ENCODE measurements at regions not wholly inside any gene's neighbourhood (a gene's known extent, or its start where the extent isn't known, plus 50 kb on each side); places are given as distances from the start of the nearest gene placed in this dataset.

DNA sequence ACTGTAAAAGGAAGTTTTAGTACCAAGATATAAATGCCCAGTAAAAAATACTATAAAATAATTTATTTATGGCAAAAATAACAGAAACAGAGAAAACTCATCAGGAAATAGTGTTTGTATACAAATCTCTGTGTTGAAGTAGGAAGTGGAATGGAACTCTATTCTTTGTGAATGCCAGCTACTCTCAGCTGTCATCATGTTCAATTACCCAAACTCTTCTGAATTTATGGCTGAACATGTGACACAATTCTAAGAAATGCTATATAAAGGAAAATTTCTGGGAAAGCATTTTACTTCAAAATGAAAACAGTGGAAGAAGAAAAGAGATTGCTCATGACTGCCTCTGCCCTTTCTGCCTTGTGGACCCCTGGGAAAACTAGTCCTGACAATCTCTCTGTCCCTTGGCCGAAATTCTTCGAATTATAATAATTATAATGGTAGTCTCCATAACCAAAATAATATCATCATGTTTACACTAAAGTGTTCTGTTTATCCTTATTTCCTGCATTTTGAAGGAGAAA lies 522.3 kb upstream of the ST8SIA4 start:
- H3K36me3 ChIP-seq (ENCODE audit: control insufficient read depth, low read depth, low read length) = no peaks in the 10 kb centered on the region
- no peak overlapping the region for H3K4me3 ChIP-seq (ENCODE audit: low read length)
- H3K27ac ChIP-seq (ENCODE audit: low read length) = no peak overlapping the region
- H3K9ac ChIP-seq (ENCODE audit: low read length) = no peak overlapping the region
- no peaks in the 10 kb centered on the region for H3K4me1 ChIP-seq (ENCODE audit: control insufficient read depth, low read depth, low read length)
- peaks cover under 1% of the 10 kb centered on the region for H3K9me3 ChIP-seq (ENCODE audit: control insufficient read depth, low read depth, low read length)
- H3K27me3 ChIP-seq (ENCODE audit: control insufficient read depth, insufficient read depth, low read length) = no peaks in the 10 kb centered on the region

DNA sequence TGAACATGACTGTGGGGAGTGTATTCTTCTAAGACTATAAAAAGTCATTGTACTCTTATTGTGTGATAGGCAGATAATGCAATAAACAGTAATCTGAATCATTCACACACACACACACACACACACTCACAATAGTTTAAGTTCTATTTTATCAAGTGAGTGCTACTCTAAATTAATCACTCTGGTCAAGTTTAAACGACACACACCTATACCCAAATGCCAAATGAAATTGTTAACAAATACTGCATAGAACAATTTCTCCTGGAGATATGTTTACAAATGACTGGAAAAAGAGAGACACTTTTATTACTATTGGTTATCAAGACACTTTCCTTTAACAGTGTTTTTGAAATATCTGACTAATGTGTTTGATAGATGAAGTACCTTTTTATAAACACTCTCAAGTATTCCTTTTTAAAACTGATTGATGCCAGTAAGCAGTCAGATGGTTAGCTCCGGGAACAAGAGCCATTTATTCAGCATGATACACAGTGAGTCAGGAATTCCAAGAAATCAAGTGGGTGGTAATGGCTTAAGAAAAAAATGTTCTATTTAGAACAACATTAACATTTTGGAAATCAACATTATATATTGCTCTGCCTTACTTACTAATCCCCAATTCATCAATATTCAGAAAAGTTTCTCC lies 521.6 kb upstream of the ST8SIA4 start:
- no peaks in the 10 kb centered on the region for H3K4me1 ChIP-seq (ENCODE audit: control insufficient read depth, low read depth, low read length)
- H3K27me3 ChIP-seq (ENCODE audit: control insufficient read depth, insufficient read depth, low read length) = no peaks in the 10 kb centered on the region
- H3K36me3 ChIP-seq (ENCODE audit: control insufficient read depth, low read depth, low read length) = no peaks in the 10 kb centered on the region
- no peaks in the 10 kb centered on the region for H3K9me3 ChIP-seq (ENCODE audit: control insufficient read depth, low read depth, low read length)
- no peak overlapping the region for H3K9ac ChIP-seq (ENCODE audit: low read length)
- no peak overlapping the region for H3K27ac ChIP-seq (ENCODE audit: low read length)
- H3K4me3 ChIP-seq (ENCODE audit: low read length) = no peak overlapping the region

- Histone ChIP-seq H3K27me3 (ENCODE audit: control insufficient read depth, insufficient read depth, low read length) (no peaks in the 10 kb centered on the region), H3K27ac (ENCODE audit: low read length) (no peak overlapping the region), H3K36me3 (ENCODE audit: control insufficient read depth, low read depth, low read length) (no peaks in the 10 kb centered on the region), H3K4me3 (ENCODE audit: low read length) (no peak overlapping the region), H3K9me3 (ENCODE audit: control insufficient read depth, low read depth, low read length) (no peaks in the 10 kb centered on the region), H3K4me1 (ENCODE audit: control insufficient read depth, low read depth, low read length) (peaks cover 3% of the 10 kb centered on the region), H3K9ac (ENCODE audit: low read length) (no peak overlapping the region)
These were observed 515.6 kb upstream of the ST8SIA4 start for GRCh38 chr5:101418713-101419118.

- no peaks in the 10 kb centered on the region for H3K27me3 ChIP-seq (ENCODE audit: control insufficient read depth, insufficient read depth, low read length)
- H3K36me3 ChIP-seq (ENCODE audit: control insufficient read depth, low read depth, low read length) = no peaks in the 10 kb centered on the region
- H3K4me1 ChIP-seq (ENCODE audit: control insufficient read depth, low read depth, low read length) = no peaks in the 10 kb centered on the region
- H3K4me3 ChIP-seq (ENCODE audit: low read length) = no peak overlapping the region
- H3K9ac ChIP-seq (ENCODE audit: low read length) = no peak overlapping the region
- H3K27ac ChIP-seq (ENCODE audit: low read length) = no peak overlapping the region
- no peaks in the 10 kb centered on the region for H3K9me3 ChIP-seq (ENCODE audit: control insufficient read depth, low read depth, low read length)
These were observed 501.4 kb upstream of the ST8SIA4 start for GRCh38 chr5:101404531-101404930.

- Histone ChIP-seq H3K27ac (ENCODE audit: low read length) (no peak overlapping the region), H3K27me3 (ENCODE audit: control insufficient read depth, insufficient read depth, low read length) (no peaks in the 10 kb centered on the region), H3K9me3 (ENCODE audit: control insufficient read depth, low read depth, low read length) (no peaks in the 10 kb centered on the region), H3K4me3 (ENCODE audit: low read length) (no peak overlapping the region), H3K36me3 (ENCODE audit: control insufficient read depth, low read depth, low read length) (no peaks in the 10 kb centered on the region), H3K9ac (ENCODE audit: low read length) (no peak overlapping the region), H3K4me1 (ENCODE audit: control insufficient read depth, low read depth, low read length) (no peaks in the 10 kb centered on the region)
These were observed 490.8 kb upstream of the ST8SIA4 start for GRCh38 chr5:101393795-101394450.

DNA sequence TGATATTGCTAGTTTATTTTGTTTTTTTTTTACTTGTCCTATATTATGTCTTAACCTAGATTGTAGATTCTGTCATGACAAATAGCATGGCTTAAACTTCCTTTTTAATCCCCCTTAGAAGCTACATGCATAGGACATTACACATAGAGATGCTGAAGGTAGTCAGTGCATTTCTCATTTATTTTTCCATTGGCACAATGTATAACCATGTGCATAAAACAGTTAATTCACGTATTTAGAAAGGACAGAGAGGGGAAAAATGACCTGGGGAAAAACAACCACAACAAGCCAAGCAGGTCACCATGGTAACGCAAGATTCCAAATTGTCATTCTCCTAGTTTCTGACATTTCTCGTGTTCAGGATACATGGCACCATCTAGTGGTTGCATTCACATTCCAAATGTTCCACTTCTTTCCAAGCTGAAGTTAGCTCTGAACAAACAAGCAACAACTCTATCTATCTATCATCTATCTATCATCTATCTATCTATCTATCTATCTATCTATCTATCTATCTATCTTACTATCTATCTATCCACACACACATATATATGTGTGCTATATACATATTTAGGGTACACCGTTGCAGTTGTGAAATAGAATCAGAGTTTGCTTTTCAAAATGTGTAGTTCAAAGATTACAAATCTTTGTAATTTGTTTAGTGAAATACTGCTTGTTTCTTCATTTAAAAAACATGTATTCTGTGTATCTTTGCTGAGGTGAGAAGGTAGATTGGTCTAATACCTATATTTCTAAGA lies 487.2 kb upstream of the ST8SIA4 start:
- Histone ChIP-seq H3K4me1 (ENCODE audit: control insufficient read depth, low read depth, low read length) (no peaks in the 10 kb centered on the region), H3K4me3 (ENCODE audit: low read length) (no peak overlapping the region), H3K27ac (ENCODE audit: low read length) (peak overlapping the region; percentile 60), H3K27me3 (ENCODE audit: control insufficient read depth, insufficient read depth, low read length) (no peaks in the 10 kb centered on the region), H3K9ac (ENCODE audit: low read length) (peak overlapping the region; percentile 41), H3K9me3 (ENCODE audit: control insufficient read depth, low read depth, low read length) (no peaks in the 10 kb centered on the region), H3K36me3 (ENCODE audit: control insufficient read depth, low read depth, low read length) (no peaks in the 10 kb centered on the region)

- no peaks in the 10 kb centered on the region for H3K4me1 ChIP-seq (ENCODE audit: control insufficient read depth, low read depth, low read length)
- no peaks in the 10 kb centered on the region for H3K9me3 ChIP-seq (ENCODE audit: control insufficient read depth, low read depth, low read length)
- H3K27ac ChIP-seq (ENCODE audit: low read length) = no peak overlapping the region
- H3K9ac ChIP-seq (ENCODE audit: low read length) = no peak overlapping the region
- H3K4me3 ChIP-seq (ENCODE audit: low read length) = no peak overlapping the region
- H3K27me3 ChIP-seq (ENCODE audit: control insufficient read depth, insufficient read depth, low read length) = no peaks in the 10 kb centered on the region
- H3K36me3 ChIP-seq (ENCODE audit: control insufficient read depth, low read depth, low read length) = no peaks in the 10 kb centered on the region
These were observed 482.2 kb upstream of the ST8SIA4 start for GRCh38 chr5:101385276-101385675.

DNA sequence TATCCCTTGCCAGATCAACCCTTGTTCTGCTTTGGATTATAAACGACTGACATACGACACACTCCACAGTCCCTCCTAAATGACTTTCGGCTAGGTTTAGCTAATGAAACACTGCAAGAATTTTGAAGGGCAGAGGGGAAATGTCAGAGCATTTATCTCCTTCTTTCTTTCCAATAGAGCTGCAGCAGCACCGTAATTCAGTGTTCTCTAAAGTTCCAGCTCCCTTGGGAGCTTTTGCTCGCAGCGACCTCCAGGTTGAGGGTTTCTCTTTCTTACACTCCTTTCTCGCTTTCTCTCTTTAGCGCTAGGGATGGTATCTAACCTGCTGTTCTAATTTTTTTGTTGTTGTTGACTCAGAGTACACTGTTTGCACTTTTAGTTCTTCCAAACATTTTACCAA lies 467.1 kb upstream of the ST8SIA4 start:
- Histone ChIP-seq H3K4me1 (ENCODE audit: control insufficient read depth, low read depth, low read length) (no peaks in the 10 kb centered on the region), H3K4me3 (ENCODE audit: low read length) (no peak overlapping the region), H3K27ac (ENCODE audit: low read length) (no peak overlapping the region), H3K9ac (ENCODE audit: low read length) (no peak overlapping the region), H3K9me3 (ENCODE audit: control insufficient read depth, low read depth, low read length) (no peaks in the 10 kb centered on the region), H3K36me3 (ENCODE audit: control insufficient read depth, low read depth, low read length) (no peaks in the 10 kb centered on the region), H3K27me3 (ENCODE audit: control insufficient read depth, insufficient read depth, low read length) (no peaks in the 10 kb centered on the region)

GRCh38 chr5:101364469-101364868 lies 461.4 kb upstream of the ST8SIA4 start:
- H3K27ac ChIP-seq (ENCODE audit: low read length) = no peak overlapping the region
- H3K9ac ChIP-seq (ENCODE audit: low read length) = no peak overlapping the region
- no peaks in the 10 kb centered on the region for H3K4me1 ChIP-seq (ENCODE audit: control insufficient read depth, low read depth, low read length)
- no peak overlapping the region for H3K4me3 ChIP-seq (ENCODE audit: low read length)
- H3K9me3 ChIP-seq (ENCODE audit: control insufficient read depth, low read depth, low read length) = no peaks in the 10 kb centered on the region
- no peaks in the 10 kb centered on the region for H3K36me3 ChIP-seq (ENCODE audit: control insufficient read depth, low read depth, low read length)
- no peaks in the 10 kb centered on the region for H3K27me3 ChIP-seq (ENCODE audit: control insufficient read depth, insufficient read depth, low read length)

- Histone ChIP-seq H3K27ac (ENCODE audit: low read length) (no peak overlapping the region), H3K27me3 (ENCODE audit: control insufficient read depth, insufficient read depth, low read length) (no peaks in the 10 kb centered on the region), H3K4me1 (ENCODE audit: control insufficient read depth, low read depth, low read length) (no peaks in the 10 kb centered on the region), H3K9ac (ENCODE audit: low read length) (no peak overlapping the region), H3K4me3 (ENCODE audit: low read length) (no peak overlapping the region), H3K9me3 (ENCODE audit: control insufficient read depth, low read depth, low read length) (no peaks in the 10 kb centered on the region), H3K36me3 (ENCODE audit: control insufficient read depth, low read depth, low read length) (no peaks in the 10 kb centered on the region)
These were observed 459.0 kb upstream of the ST8SIA4 start for GRCh38 chr5:101362067-101362466.

DNA sequence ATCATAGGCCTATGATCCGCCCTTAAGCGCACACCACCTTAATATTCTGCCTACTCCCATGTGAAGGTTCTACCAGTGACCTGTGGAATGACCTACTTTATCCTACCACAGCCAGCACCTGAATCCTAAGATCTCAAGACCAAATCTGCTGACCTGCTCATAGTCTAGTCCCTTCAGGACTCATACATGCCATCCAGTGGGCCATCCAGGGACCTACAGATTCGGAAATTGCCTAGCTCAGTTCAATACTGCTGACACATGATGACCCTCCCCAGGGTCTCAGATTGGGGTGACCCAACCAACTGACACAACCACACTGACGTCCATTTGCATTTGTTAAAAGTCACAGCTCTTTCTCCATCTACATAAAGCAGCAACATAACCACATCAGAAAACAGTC lies 443.8 kb upstream of the ST8SIA4 start:
- Histone ChIP-seq H3K27me3 (ENCODE audit: control insufficient read depth, insufficient read depth, low read length) (no peaks in the 10 kb centered on the region), H3K9me3 (ENCODE audit: control insufficient read depth, low read depth, low read length) (no peaks in the 10 kb centered on the region), H3K36me3 (ENCODE audit: control insufficient read depth, low read depth, low read length) (no peaks in the 10 kb centered on the region), H3K9ac (ENCODE audit: low read length) (no peak overlapping the region), H3K27ac (ENCODE audit: low read length) (no peak overlapping the region), H3K4me1 (ENCODE audit: control insufficient read depth, low read depth, low read length) (no peaks in the 10 kb centered on the region), H3K4me3 (ENCODE audit: low read length) (no peak overlapping the region)

All from iPS-18a (cell line).